ENCODE measurements at regions not wholly inside any gene's neighbourhood (a gene's known extent, or its start where the extent isn't known, plus 50 kb on each side); places are given as distances from the start of the nearest gene placed in this dataset.
A peak's percentile ranks its signal among the peaks of the same experiment; 100 is the strongest.

DNA sequence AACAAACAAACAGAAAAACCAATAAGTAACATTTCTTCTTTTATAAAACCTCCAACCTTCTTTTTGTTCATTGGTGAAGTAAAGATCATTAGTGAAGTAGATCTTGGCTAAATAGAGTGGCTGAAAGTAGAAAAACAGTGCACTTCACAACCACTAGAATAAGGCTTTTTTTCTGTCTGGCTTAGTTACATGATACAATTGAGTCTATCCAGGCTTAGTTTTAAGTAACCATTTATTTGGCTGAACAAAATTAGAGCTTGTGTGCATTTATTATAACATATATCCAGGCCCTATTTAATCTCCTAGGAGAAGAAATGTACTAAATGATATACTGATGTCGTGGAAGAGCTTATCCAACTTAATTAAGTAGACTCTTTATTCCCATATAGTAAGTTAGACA lies 65.8 kb upstream of the STK38L start:
- no peak overlapping the region for H3K27ac ChIP-seq
- 85 to 96% (median 89%) methylated on average over 1 of the region's 1 CpG for WGBS, 4 donors
- TF ChIP-seq CTCF (IDR thresholded peaks at IDR 0.05) (no peak), POLR2A (IDR thresholded peaks at IDR 0.05) (no peak)
- no peaks in the 10 kb centered on the region for H3K4me1 ChIP-seq (replicated peaks in 1 of 2)
- H3K36me3 ChIP-seq (replicated peaks in 1 of 2): no peaks in the 10 kb centered on the region
- intact Hi-C loops (cut with DNase I): no loop called here
- H3K27me3 ChIP-seq: no peaks in the 10 kb centered on the region
- no peaks in the 10 kb centered on the region for H3K9me3 ChIP-seq (replicated peaks in 1 of 3)
- H3K4me3 ChIP-seq: no peak overlapping the region
- no peak for DNase-seq

DNA sequence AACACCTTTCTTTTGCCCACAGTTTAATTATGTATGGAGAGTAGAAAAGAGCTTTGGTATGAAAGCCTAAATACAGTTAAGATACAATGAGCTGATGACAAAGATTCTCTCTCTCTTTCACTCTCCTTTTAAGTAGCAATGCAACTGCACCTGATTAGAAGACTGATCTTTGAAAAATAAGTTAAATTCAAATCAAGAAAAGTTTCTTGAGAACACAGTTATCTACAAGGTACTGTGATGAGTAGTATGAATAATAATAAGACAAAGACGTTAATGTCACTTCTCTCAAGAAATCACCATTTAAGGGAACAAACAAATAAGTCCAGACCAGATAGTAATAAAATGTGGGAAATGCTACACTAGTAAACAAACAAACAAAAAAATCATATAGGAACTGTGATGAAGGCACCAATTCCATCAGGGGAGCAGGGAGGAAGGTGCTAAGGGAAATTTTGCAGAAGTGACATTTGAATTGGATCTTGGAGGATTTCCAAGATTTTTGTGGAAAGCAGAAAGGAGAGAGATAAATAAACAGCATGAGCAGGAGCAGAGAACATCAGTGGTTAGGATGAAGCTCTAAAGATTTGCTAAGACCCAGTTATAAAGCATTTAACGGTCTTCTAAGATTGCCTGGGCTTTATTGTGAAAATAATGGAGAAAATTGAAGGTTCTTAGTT lies 65.2 kb upstream of the STK38L start:
- no peaks in the 10 kb centered on the region for H3K4me1 ChIP-seq (replicated peaks in 1 of 2)

DNA sequence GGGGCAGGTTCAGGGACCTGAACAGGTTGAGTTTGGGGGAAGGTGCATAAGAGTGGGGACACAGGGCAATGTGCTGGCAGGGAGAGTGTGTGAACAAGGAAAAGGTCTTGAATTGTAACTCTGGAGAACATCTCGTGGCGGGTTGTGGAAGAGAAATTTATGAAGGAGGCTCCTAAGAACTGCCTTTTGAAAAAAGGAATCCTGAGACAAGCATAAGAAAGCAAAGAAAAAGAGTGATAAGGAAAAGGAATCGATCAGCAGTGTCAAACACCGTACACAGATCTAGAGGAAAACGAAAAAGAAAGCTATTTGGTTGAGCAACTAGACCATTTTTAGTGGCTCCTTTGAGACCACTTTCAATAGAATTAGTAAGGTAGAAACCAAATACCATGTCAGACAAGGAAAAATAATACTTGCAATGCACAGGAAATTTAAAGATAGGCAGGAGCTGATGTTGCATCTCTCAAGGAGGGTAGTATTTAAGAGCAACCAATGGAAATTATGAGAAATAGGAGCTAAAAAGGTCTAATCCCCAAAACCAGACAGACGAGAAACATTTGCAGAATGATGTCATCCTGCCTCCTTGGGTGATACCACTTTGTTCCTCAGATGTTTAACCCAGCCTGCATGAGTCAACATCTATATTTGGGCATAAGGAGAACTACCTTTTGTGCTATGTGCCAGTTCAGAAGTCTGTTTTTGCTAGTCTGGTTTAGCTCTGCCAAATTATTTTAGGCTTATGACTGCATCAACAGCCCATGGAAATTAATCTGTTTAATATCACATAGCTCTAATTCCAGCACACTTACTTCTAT lies 64.5 kb upstream of the STK38L start:
- 66 to 72% (median 70%) methylated on average over 6 of the region's 6 CpGs for WGBS, 4 donors
- no peaks in the 10 kb centered on the region for H3K9me3 ChIP-seq (replicated peaks in 1 of 3)
- intact Hi-C loops (cut with DNase I): no loop called here
- H3K27ac ChIP-seq: no peak overlapping the region
- no peaks in the 10 kb centered on the region for H3K36me3 ChIP-seq (replicated peaks in 1 of 2)
- no peaks in the 10 kb centered on the region for H3K4me1 ChIP-seq (replicated peaks in 1 of 2)
- no peaks in the 10 kb centered on the region for H3K27me3 ChIP-seq
- DNase-seq: peak in 1 of 7 donors; percentile 19
- H3K4me3 ChIP-seq: no peak overlapping the region
- TF ChIP-seq CTCF (IDR thresholded peaks at IDR 0.05) (no peak), POLR2A (IDR thresholded peaks at IDR 0.05) (no peak)

More for the DNA sequence above, 65.2 kb upstream of the STK38L start:
- Histone ChIP-seq H3K27ac (no peak overlapping the region), H3K36me3 (replicated peaks in 1 of 2) (no peaks in the 10 kb centered on the region), H3K27me3 (no peaks in the 10 kb centered on the region), H3K4me3 (no peak overlapping the region), H3K9me3 (replicated peaks in 1 of 3) (no peaks in the 10 kb centered on the region)
- no peak for DNase-seq
- intact Hi-C loops (cut with DNase I): no loop called here
- TF ChIP-seq CTCF (IDR thresholded peaks at IDR 0.05) (no peak), POLR2A (IDR thresholded peaks at IDR 0.05) (no peak)
- WGBS, 4 donors: 67 to 80% (median 71%) methylated on average over 2 of the region's 2 CpGs

DNA sequence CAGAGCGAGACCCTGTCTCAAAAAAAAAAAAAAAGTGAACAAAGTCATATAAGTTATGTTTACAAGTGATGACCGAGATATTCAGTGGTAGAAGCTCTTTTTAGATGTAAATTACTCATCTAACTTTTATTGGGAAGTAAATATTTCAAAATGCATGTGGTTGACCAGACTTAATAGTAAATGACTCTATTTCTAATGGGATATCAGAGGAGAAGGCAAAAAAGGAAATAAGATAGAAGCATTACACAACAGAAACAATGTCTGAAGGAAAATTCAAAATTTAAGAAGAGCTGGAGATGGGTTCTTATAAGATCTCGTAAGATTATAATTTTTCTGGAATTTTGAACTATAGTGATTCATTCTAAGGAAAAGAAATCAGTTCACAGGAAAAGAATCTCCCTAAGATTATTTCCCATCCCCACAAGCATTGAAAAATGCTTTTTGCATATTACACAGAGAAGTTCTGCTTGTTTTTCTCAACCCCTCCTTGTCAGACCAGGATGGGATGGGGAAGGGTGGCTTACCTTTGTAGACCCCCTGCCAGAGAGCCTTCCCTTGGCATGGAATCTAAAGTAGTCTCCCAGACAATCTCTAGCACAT lies 63.1 kb upstream of the STK38L start:
- Histone ChIP-seq H3K4me3 (peak overlapping the region in 1 of 4 donors; percentile 11), H3K9me3 (replicated peaks in 1 of 3) (no peaks in the 10 kb centered on the region), H3K27me3 (no peaks in the 10 kb centered on the region), H3K4me1 (replicated peaks in 1 of 2) (peaks cover 3% of the 10 kb centered on the region in 2 donors), H3K27ac (no peak overlapping the region), H3K36me3 (replicated peaks in 1 of 2) (no peaks in the 10 kb centered on the region)
- intact Hi-C loops (cut with DNase I): no loop called here
- TF ChIP-seq CTCF (IDR thresholded peaks at IDR 0.05): no peak
- no peak for TF ChIP-seq POLR2A (IDR thresholded peaks at IDR 0.05)
- no peak for DNase-seq
- 70 to 85% (median 80%) methylated on average over 3 of the region's 3 CpGs for WGBS, 4 donors
